B cell (primary cell): ENCODE measurements at regions not wholly inside any gene's neighbourhood (a gene's known extent, or its start where the extent isn't known, plus 50 kb on each side); places are given as distances from the start of the nearest gene placed in this dataset.

Experiments used
- ATAC-seq: fragments of 200-7000 bp; cut with Tn5 transposase; one replicate; pipeline ENCODE4 v1.10.0; 2021; ENCODE audit warnings: low read depth, mild to moderate bottlenecking, moderate number of reproducible peaks, moderate library complexity
- CTCF ChIA-PET: fragments of 350-600 bp; sonication (Branson Sonifier 250); formaldehyde crosslinking; loops from one replicate; lab custom pipeline; 2021; ENCODE audit warnings: antibody characterized with exemption, inconsistent platforms; lab: Charles Lee
- POLR2A ChIA-PET: fragments of 350-600 bp; sonication (Branson Sonifier 250); formaldehyde crosslinking; loops from one replicate; lab custom pipeline; 2021; ENCODE audit warnings: antibody characterized with exemption; lab: Charles Lee
- DNase-seq: peaks from one replicate; pipeline ENCODE4 v3.0.0; 2013
- H2AFZ ChIP-seq: 2 replicates; pipeline ENCODE4 v1.6.1; 2012; ENCODE audit warnings: mild to moderate bottlenecking, low read depth, low read length; ENCODE audit not compliant: insufficient read depth, poor library complexity, severe bottlenecking
- H3K27ac ChIP-seq, 2 donors: 1 replicate in 1 of 2; 2 replicates in 1 of 2; pipeline ENCODE4 v1.5.1; 2012 to 2013; ENCODE audit warnings: low read length in 2 of 2, mild to moderate bottlenecking in 2 of 2, moderate library complexity in 1 of 2
- H3K27me3 ChIP-seq, 4 experiments: fragments of 200-600 bp in 1 of 4; sonication (generic) in 1 of 4; replicated peaks in 1 of 4; 1 replicate in 2 of 4; 2 replicates in 2 of 4; pipeline versions ENCODE4 v1.6.1 to v1.7.0; 2013 to 2016; ENCODE audit warnings: low read length in 3 of 4, mild to moderate bottlenecking in 2 of 4, mixed read lengths in 1 of 4, moderate library complexity in 1 of 4; ENCODE audit not compliant: insufficient read depth in 4 of 4, control insufficient read depth in 3 of 4; ENCODE audit errors: control extremely low read depth in 1 of 4
- H3K36me3 ChIP-seq, 2 experiments: replicated peaks in 1 of 2; 1 replicate in 1 of 2; 2 replicates in 1 of 2; pipeline versions ENCODE4 v1.6.1 to v1.7.1; 2013; ENCODE audit warnings: low read length in 1 of 2; ENCODE audit not compliant: insufficient read depth in 2 of 2, control insufficient read depth in 1 of 2; ENCODE audit errors: control extremely low read depth in 1 of 2, extremely low read depth in 1 of 2
- H3K4me1 ChIP-seq, 2 donors: fragments of 200-600 bp in 1 of 2; sonication (generic) in 1 of 2; 1 replicate in 1 of 2; 2 replicates in 1 of 2; pipeline versions ENCODE4 v1.5.1 to v1.6.1; 2013 to 2017; ENCODE audit warnings: low read length in 2 of 2; ENCODE audit not compliant: control insufficient read depth in 2 of 2, insufficient read depth in 2 of 2
- H3K4me2 ChIP-seq: replicated peaks from 2 replicates; pipeline ENCODE3; 2012; ENCODE audit warnings: mild to moderate bottlenecking, low read depth, low read length; ENCODE audit not compliant: poor library complexity, severe bottlenecking
- H3K4me3 ChIP-seq, 5 experiments: fragments of 200-600 bp in 1 of 5; sonication (generic) in 1 of 5; 1 replicate in 3 of 5; 2 replicates in 2 of 5; pipeline versions ENCODE4 v1.5.1 to v1.7.0; 2011 to 2016; ENCODE audit warnings: low read length in 4 of 5, mild to moderate bottlenecking in 4 of 5, low read depth in 2 of 5, control low read depth in 1 of 5, moderate library complexity in 1 of 5; ENCODE audit not compliant: insufficient read depth in 1 of 5; ENCODE audit errors: control extremely low read depth in 1 of 5, extremely low read depth in 1 of 5
- H3K79me2 ChIP-seq: fragments of 200-600 bp; sonication (generic); one replicate; pipeline ENCODE4 v1.6.0; 2016; ENCODE audit warnings: low read length; ENCODE audit not compliant: control insufficient read depth, insufficient read depth
- H3K9ac ChIP-seq: fragments of 200-600 bp; sonication (generic); 2 replicates; pipeline ENCODE4 v1.6.1; 2017; ENCODE audit warnings: mild to moderate bottlenecking, low read length, moderate library complexity
- H3K9me3 ChIP-seq, 3 donors: one replicate each; pipeline versions ENCODE4 v1.6.1 to v1.7.1; 2013; ENCODE audit warnings: low read length in 2 of 3; ENCODE audit not compliant: control insufficient read depth in 2 of 3, insufficient read depth in 1 of 3; ENCODE audit errors: control extremely low read depth in 1 of 3
- H4K20me1 ChIP-seq: 2 replicates; pipeline ENCODE4 v1.6.0; 2012; ENCODE audit warnings: mild to moderate bottlenecking, low read length; ENCODE audit not compliant: insufficient read depth, control insufficient read depth, poor library complexity, severe bottlenecking
- H3K27ac Mint-ChIP-seq: one replicate; pipeline ENCODE4 v1.8.0; 2021; ENCODE audit warnings: mixed read lengths
- H3K27me3 Mint-ChIP-seq: one replicate; pipeline ENCODE4 v1.8.0; 2021; ENCODE audit warnings: mixed read lengths
- H3K4me1 Mint-ChIP-seq: one replicate; pipeline ENCODE4 v1.8.0; 2021; ENCODE audit warnings: mixed read lengths
- H3K4me3 Mint-ChIP-seq: one replicate; pipeline ENCODE4 v1.8.0; 2021; ENCODE audit warnings: mixed read lengths
- H3K9me3 Mint-ChIP-seq: one replicate; pipeline ENCODE4 v1.8.0; 2022; ENCODE audit warnings: mixed read lengths; ENCODE audit not compliant: insufficient read depth
- EZH2 ChIP-seq: IDR thresholded peaks from 2 replicates; pipeline ENCODE4 v1.6.1; 2012; ENCODE audit warnings: borderline replicate concordance, low read depth, mild to moderate bottlenecking, moderate library complexity, low read length; ENCODE audit not compliant: insufficient read depth, poor library complexity, severe bottlenecking
- WGBS: methylation state at CpG from one replicate; pipeline ENCODE4 v1.1.5; 2013; ENCODE audit warnings: missing lambda C conversion rate; ENCODE audit not compliant: insufficient coverage; 5-methylcytosine and 5-hydroxymethylcytosine counted together
- intact Hi-C: fragments of 100-400 bp; cut with micrococcal nuclease; formaldehyde crosslinking; loops from one replicate; pipeline ENCODE4 v1.10.0; 2022
- TF ChIP-seq, protein P1 (sequence below): fragments of 200-600 bp; IDR thresholded peaks from one replicate; pipeline ENCODE4 v1.8.0; 2022; ENCODE audit warnings: antibody characterized with exemption, mild to moderate bottlenecking

DNA sequence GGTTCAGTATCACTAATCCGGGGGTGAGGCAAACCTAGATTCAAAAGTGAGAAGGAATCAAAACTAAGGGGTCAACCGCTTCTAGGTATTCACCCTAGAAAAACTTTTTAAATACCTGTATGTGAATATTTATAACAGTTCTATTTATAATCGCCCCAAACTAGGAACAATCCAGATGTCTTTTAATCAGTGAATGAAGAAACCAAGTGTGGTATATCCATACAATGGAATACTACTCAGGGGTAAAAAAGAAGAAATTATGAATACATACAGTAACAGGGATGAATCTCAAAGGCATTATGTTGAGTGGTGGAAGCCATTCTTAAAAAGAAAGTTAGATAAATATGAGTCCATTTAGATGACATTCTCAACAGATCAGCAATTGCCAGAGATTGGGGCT, 178.0 kb upstream of the BLID start:
- H3K27ac ChIP-seq: no peak overlapping the region
- no peak overlapping the region for H3K27ac Mint-ChIP-seq

DNA sequence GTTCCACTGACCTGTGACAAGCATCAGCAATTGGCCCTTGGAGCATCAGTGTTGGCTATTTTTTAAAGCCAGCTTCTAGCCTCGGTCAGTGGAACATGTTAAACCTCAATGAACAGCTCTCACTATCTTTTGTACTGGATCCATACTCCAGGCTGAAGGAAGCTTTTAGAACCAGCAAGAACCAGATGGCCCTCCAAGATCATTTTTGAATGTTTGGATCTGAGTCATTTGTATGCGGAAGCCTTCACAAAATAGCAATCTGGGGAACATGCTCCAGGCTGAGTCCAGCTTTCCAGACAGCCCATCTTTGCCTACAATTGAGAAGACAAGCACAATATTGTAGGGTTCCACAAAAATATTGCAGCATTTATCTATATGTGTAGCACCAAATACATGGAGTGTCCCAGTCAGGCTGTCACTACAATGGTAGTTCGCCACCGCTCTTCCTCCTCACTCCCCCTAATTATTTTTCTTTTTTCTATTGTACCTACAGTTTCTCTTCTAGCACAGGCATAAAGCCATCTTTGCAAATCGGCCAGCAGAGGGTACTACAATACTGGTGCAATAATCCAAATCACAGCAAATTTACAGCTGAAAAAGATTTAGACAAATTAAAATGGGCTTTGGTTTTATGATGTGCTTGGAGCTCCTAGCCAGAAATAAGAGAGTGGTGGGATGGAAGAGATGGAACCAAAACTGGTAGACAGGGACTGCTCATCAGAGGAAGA, 177.4 kb upstream of the BLID start:
- intact Hi-C loops: no loop called here

More for the DNA sequence above, 178.0 kb upstream of the BLID start:
- Histone ChIP-seq H3K9me3 (peaks cover 0 to 8% (median 2%) of the 10 kb centered on the region in 3 donors), H3K79me2 (no peaks in the 10 kb centered on the region), H2AFZ (no peak overlapping the region), H3K9ac (no peak overlapping the region), H3K27me3 (no peaks in the 10 kb centered on the region), H4K20me1 (no peaks in the 10 kb centered on the region), H3K4me2 (no peak overlapping the region), H3K36me3 (no peaks in the 10 kb centered on the region), H3K4me1 (no peaks in the 10 kb centered on the region), H3K4me3 (no peak overlapping the region)
- no peak overlapping the region for H3K4me3 Mint-ChIP-seq
- WGBS: 67% methylated on average over 1 of the region's 3 CpGs
- H3K9me3 Mint-ChIP-seq: peaks cover 6% of the 10 kb centered on the region
- intact Hi-C loops: no loop called here
- DNase-seq (no peak), ATAC-seq (no peak)
- H3K4me1 Mint-ChIP-seq: no peaks in the 10 kb centered on the region
- CTCF ChIA-PET: no interaction called here
- no peaks in the 10 kb centered on the region for H3K27me3 Mint-ChIP-seq
- POLR2A ChIA-PET: no interaction called here
- TF ChIP-seq EZH2: no peak
- TF ChIP-seq, protein P1, sequence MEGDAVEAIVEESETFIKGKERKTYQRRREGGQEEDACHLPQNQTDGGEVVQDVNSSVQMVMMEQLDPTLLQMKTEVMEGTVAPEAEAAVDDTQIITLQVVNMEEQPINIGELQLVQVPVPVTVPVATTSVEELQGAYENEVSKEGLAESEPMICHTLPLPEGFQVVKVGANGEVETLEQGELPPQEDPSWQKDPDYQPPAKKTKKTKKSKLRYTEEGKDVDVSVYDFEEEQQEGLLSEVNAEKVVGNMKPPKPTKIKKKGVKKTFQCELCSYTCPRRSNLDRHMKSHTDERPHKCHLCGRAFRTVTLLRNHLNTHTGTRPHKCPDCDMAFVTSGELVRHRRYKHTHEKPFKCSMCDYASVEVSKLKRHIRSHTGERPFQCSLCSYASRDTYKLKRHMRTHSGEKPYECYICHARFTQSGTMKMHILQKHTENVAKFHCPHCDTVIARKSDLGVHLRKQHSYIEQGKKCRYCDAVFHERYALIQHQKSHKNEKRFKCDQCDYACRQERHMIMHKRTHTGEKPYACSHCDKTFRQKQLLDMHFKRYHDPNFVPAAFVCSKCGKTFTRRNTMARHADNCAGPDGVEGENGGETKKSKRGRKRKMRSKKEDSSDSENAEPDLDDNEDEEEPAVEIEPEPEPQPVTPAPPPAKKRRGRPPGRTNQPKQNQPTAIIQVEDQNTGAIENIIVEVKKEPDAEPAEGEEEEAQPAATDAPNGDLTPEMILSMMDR: no peak

More for the DNA sequence above, 177.4 kb upstream of the BLID start:
- Histone ChIP-seq H3K36me3 (no peaks in the 10 kb centered on the region), H3K9ac (no peak overlapping the region), H3K4me3 (no peak overlapping the region), H3K79me2 (no peaks in the 10 kb centered on the region), H4K20me1 (no peaks in the 10 kb centered on the region), H3K9me3 (peaks cover 0 to 6% (median 2%) of the 10 kb centered on the region in 3 donors), H3K27ac (no peak overlapping the region), H3K4me2 (no peak overlapping the region), H3K4me1 (no peaks in the 10 kb centered on the region), H3K27me3 (no peaks in the 10 kb centered on the region), H2AFZ (no peak overlapping the region)
- no peak for TF ChIP-seq EZH2
- TF ChIP-seq, protein P1: no peak
- DNase-seq: peak; percentile 3
- Mint-ChIP-seq H3K4me1 (no peaks in the 10 kb centered on the region), H3K27ac (no peak overlapping the region), H3K27me3 (no peaks in the 10 kb centered on the region), H3K9me3 (peaks cover 5% of the 10 kb centered on the region), H3K4me3 (no peak overlapping the region)
- ATAC-seq: no peak
- 100% methylated on average over 4 of the region's 5 CpGs for WGBS
- POLR2A ChIA-PET: no interaction called here
- CTCF ChIA-PET: no interaction called here
